Suprapubic skin (tissue), 4 donors: ENCODE measurements at regions not wholly inside any gene's neighbourhood (a gene's known extent, or its start where the extent isn't known, plus 50 kb on each side); places are given as distances from the start of the nearest gene placed in this dataset.

Experiments used
- CTCF ChIP-seq, 2 donors: fragments of 200-600 bp in 1 of 2; fragments of 450-650 bp in 1 of 2; sonication (generic) in 1 of 2; IDR thresholded peaks; one replicate each; pipeline ENCODE4 v1.5.1; 2016 to 2019; ENCODE audit warnings: antibody characterized with exemption in 2 of 2, mild to moderate bottlenecking in 1 of 2, moderate library complexity in 1 of 2
- EP300 ChIP-seq: sonication (generic); formaldehyde crosslinking; IDR thresholded peaks from one replicate; pipeline ENCODE4 v1.6.1; 2017; ENCODE audit warnings: antibody characterized with exemption
- POLR2A ChIP-seq, 2 donors: fragments of 450-650 bp; IDR thresholded peaks; one replicate each; pipeline ENCODE4 v1.6.1; 2017; ENCODE audit warnings: antibody characterized with exemption in 2 of 2, mild to moderate bottlenecking in 2 of 2, moderate library complexity in 2 of 2
- POLR2AphosphoS5 ChIP-seq, 3 donors: sonication (generic); formaldehyde crosslinking; IDR thresholded peaks; one replicate each; pipeline ENCODE4 v1.6.1; 2017; ENCODE audit warnings: antibody characterized with exemption in 3 of 3

- TF ChIP-seq CTCF (IDR thresholded peaks at IDR 0.05) (no peak), POLR2AphosphoS5 (IDR thresholded peaks at IDR 0.05) (no peak), POLR2A (IDR thresholded peaks at IDR 0.05) (no peak), EP300 (no peak)
These were observed 275.0 kb upstream of the NXPH2 start for GRCh38 chr2:139055202-139055601.
